IMR-90 (cell line): ENCODE measurements at regions not wholly inside any gene's neighbourhood (a gene's known extent, or its start where the extent isn't known, plus 50 kb on each side); places are given as distances from the start of the nearest gene placed in this dataset.

ENCODE experiments used
- ATAC-seq: fragments of 200-7000 bp; cut with Tn5 transposase; 2 replicates; pipeline ENCODE4 v1.9.1; 2020; ENCODE audit warnings: low read depth, mild to moderate bottlenecking, moderate library complexity
- BruUV-seq: library from RNA; stranded (reverse); fragments of 400-500 nt; replicated peaks from 2 replicates; lab custom pipeline; 2021; lab: Mats Ljungman, UMichigan
- CTCF ChIA-PET: fragments of 300-600 bp; formaldehyde crosslinking; extraction: SDS; loops from one replicate; lab custom pipeline; 2021; ENCODE audit warnings: antibody characterized with exemption; lab: Yijun Ruan, JAX
- POLR2A ChIA-PET: fragments of 300-600 bp; sonication (Branson Sonifier 250); formaldehyde crosslinking; loops from one replicate; lab custom pipeline; 2022; ENCODE audit warnings: antibody characterized with exemption; ENCODE audit not compliant: unreplicated experiment; lab: Charles Lee
- DNase-seq: peaks from one replicate; pipeline ENCODE4 v3.0.0; 2013
- H2AFZ ChIP-seq: replicated peaks from 2 replicates; pipeline ENCODE3; 2013; ENCODE audit warnings: low read length, mild to moderate bottlenecking; ENCODE audit not compliant: poor library complexity
- H2AK5ac ChIP-seq: 2 replicates; pipeline ENCODE4 v1.6.1; 2013; ENCODE audit warnings: low read depth, low read length, inconsistent platforms
- H2AK9ac ChIP-seq: replicated peaks from 2 replicates; pipeline ENCODE3; 2013; ENCODE audit warnings: mild to moderate bottlenecking, low read depth, low read length, moderate library complexity; ENCODE audit not compliant: poor library complexity
- H2BK120ac ChIP-seq: 2 replicates; pipeline ENCODE4 v1.6.1; 2013; ENCODE audit warnings: low read depth, low read length, inconsistent platforms
- H2BK15ac ChIP-seq: 3 replicates; pipeline ENCODE4 v1.6.1; 2013; ENCODE audit warnings: low read depth, low read length, inconsistent platforms
- H2BK20ac ChIP-seq: 2 replicates; pipeline ENCODE4 v1.6.1; 2013; ENCODE audit warnings: low read depth, mild to moderate bottlenecking, inconsistent platforms, low read length, moderate library complexity
- H2BK5ac ChIP-seq: 2 replicates; pipeline ENCODE4 v1.6.1; 2013; ENCODE audit warnings: mild to moderate bottlenecking, low read depth, low read length, inconsistent platforms; ENCODE audit not compliant: poor library complexity, severe bottlenecking
- H3K14ac ChIP-seq: replicated peaks from 2 replicates; pipeline ENCODE4 v1.6.1; 2013; ENCODE audit warnings: low read depth, low read length, inconsistent platforms
- H3K18ac ChIP-seq: 2 replicates; pipeline ENCODE4 v1.6.1; 2013; ENCODE audit warnings: low read depth, low read length, control low read depth
- H3K23ac ChIP-seq: 2 replicates; pipeline ENCODE4 v1.6.1; 2013; ENCODE audit warnings: low read depth, low read length, inconsistent platforms
- H3K27ac ChIP-seq: 2 replicates; pipeline ENCODE4 v1.5.1; 2013; ENCODE audit warnings: mild to moderate bottlenecking, control low read depth, low read length; ENCODE audit not compliant: insufficient read depth
- H3K27me3 ChIP-seq: 2 replicates; pipeline ENCODE4 v1.6.1; 2013; ENCODE audit warnings: low read length; ENCODE audit not compliant: control insufficient read depth, insufficient read depth
- H3K36me3 ChIP-seq: 2 replicates; pipeline ENCODE4 v1.6.1; 2013; ENCODE audit warnings: low read length, mixed read lengths; ENCODE audit not compliant: control insufficient read depth, insufficient read depth
- H3K4ac ChIP-seq: 2 replicates; pipeline ENCODE4 v1.6.1; 2013; ENCODE audit warnings: low read depth, low read length, inconsistent platforms
- H3K4me1 ChIP-seq: 2 replicates; pipeline ENCODE4 v1.6.1; 2013; ENCODE audit warnings: low read length, mixed read lengths; ENCODE audit not compliant: control insufficient read depth, insufficient read depth
- H3K4me2 ChIP-seq: 2 replicates; pipeline ENCODE4 v1.6.1; 2013; ENCODE audit warnings: low read depth, mild to moderate bottlenecking, control low read depth, low read length, moderate library complexity
- H3K4me3 ChIP-seq: 2 replicates; pipeline ENCODE4 v1.5.1; 2013; ENCODE audit warnings: low read depth, mild to moderate bottlenecking, control low read depth, low read length, moderate library complexity; ENCODE audit not compliant: insufficient read depth
- H3K56ac ChIP-seq: 2 replicates; pipeline ENCODE4 v1.6.1; 2013; ENCODE audit warnings: low read length, inconsistent platforms; ENCODE audit not compliant: insufficient read depth; ENCODE audit errors: extremely low read depth
- H3K79me1 ChIP-seq, 2 experiments: 2 replicates each; pipeline ENCODE4 v1.6.1; 2013; ENCODE audit warnings: low read length in 2 of 2, inconsistent platforms in 1 of 2, low read depth in 1 of 2
- H3K9ac ChIP-seq: 2 replicates; pipeline ENCODE4 v1.6.1; 2013; ENCODE audit warnings: low read depth, low read length, control low read depth
- H3K9me1 ChIP-seq: 2 replicates; pipeline ENCODE4 v1.6.1; 2013; ENCODE audit warnings: low read length, inconsistent platforms; ENCODE audit not compliant: insufficient read depth
- H3K9me3 ChIP-seq: 2 replicates; pipeline ENCODE4 v1.6.1; 2013; ENCODE audit warnings: low read length; ENCODE audit not compliant: control insufficient read depth, insufficient read depth
- H4K20me1 ChIP-seq: 2 replicates; pipeline ENCODE4 v1.6.1; 2013; ENCODE audit warnings: low read length, inconsistent platforms; ENCODE audit not compliant: insufficient read depth
- H4K5ac ChIP-seq: 2 replicates; pipeline ENCODE4 v1.6.1; 2013; ENCODE audit warnings: mild to moderate bottlenecking, low read depth, low read length, control low read depth
- H4K8ac ChIP-seq, 2 experiments: 2 replicates each; pipeline ENCODE4 v1.6.1; 2013; ENCODE audit warnings: low read depth in 2 of 2, low read length in 2 of 2, control low read depth in 1 of 2, inconsistent platforms in 1 of 2
- H4K91ac ChIP-seq: 2 replicates; pipeline ENCODE4 v1.6.1; 2013; ENCODE audit warnings: low read depth, low read length, inconsistent platforms; ENCODE audit not compliant: insufficient read depth
- BHLHE40 ChIP-seq: fragments of 150-350 bp; IDR thresholded peaks from 2 replicates; pipeline ENCODE4 v1.6.1; 2016; ENCODE audit warnings: mild to moderate bottlenecking, low read depth, low read length
- CHD1 ChIP-seq: IDR thresholded peaks from 2 replicates; pipeline ENCODE4 v1.6.1; 2012; ENCODE audit warnings: low read depth, low read length, improper control_type of control experiment
- FOS ChIP-seq: fragments of 150-350 bp; IDR thresholded peaks from 2 replicates; pipeline ENCODE4 v1.6.1; 2016; ENCODE audit warnings: low read depth, low read length
- MAFK ChIP-seq: IDR thresholded peaks from 2 replicates; pipeline ENCODE4 v1.6.1; 2012; ENCODE audit warnings: low read depth, low read length, improper control_type of control experiment
- MAZ ChIP-seq: IDR thresholded peaks from 2 replicates; pipeline ENCODE4 v1.6.1; 2012; ENCODE audit warnings: low read depth, mild to moderate bottlenecking, low read length, improper control_type of control experiment, moderate library complexity, borderline replicate concordance
- MXI1 ChIP-seq: IDR thresholded peaks from 2 replicates; pipeline ENCODE4 v1.6.1; 2012; ENCODE audit warnings: low read depth, mild to moderate bottlenecking, low read length, moderate library complexity, borderline replicate concordance
- NFE2L2 ChIP-seq: fragments of 150-350 bp; IDR thresholded peaks from 2 replicates; pipeline ENCODE4 v1.6.1; 2016; ENCODE audit warnings: low read depth, mild to moderate bottlenecking, low read length
- POLR2A ChIP-seq: IDR thresholded peaks from 2 replicates; pipeline ENCODE4 v1.6.1; 2012; ENCODE audit warnings: mild to moderate bottlenecking, low read depth, low read length
- RCOR1 ChIP-seq: IDR thresholded peaks from 2 replicates; pipeline ENCODE4 v1.6.1; 2012; ENCODE audit warnings: mild to moderate bottlenecking, low read length, improper control_type of control experiment; ENCODE audit not compliant: insufficient replicate concordance
- RFX5 ChIP-seq: IDR thresholded peaks from 2 replicates; pipeline ENCODE4 v1.8.0; 2012; ENCODE audit warnings: low read depth, mild to moderate bottlenecking, low read length, moderate library complexity
- WGBS, 2 experiments: methylation state at CpG; one replicate each; pipeline versions ENCODE4 v1.1.5 to v1.1.7; 2013; ENCODE audit warnings: missing lambda C conversion rate in 2 of 2; ENCODE audit not compliant: insufficient read length in 1 of 2; ENCODE audit errors: extremely low coverage in 2 of 2; 5-methylcytosine and 5-hydroxymethylcytosine counted together
- dilution Hi-C: fragments of 300-500 bp; cut with HindIII; formaldehyde crosslinking; loops from one replicate; pipeline ENCODE4 v1.14.3; 2018; ENCODE audit warnings: low sequenced_read_pairs; ENCODE audit not compliant: unreplicated experiment
- in situ Hi-C: fragments of 300-500 bp; cut with MboI; formaldehyde crosslinking; loops from 3 replicates; pipeline ENCODE4 v1.14.3; 2019; ENCODE audit warnings: low sequenced_read_pairs, inconsistent platforms, mixed read lengths
- intact Hi-C: fragments of 100-400 bp; cut with micrococcal nuclease; formaldehyde crosslinking; loops from 2 replicates; pipeline ENCODE4 v1.10.0; 2022
- TF ChIP-seq, protein P1 (sequence below): fragments of 150-350 bp; IDR thresholded peaks from 2 replicates; pipeline ENCODE4 v1.6.1; 2016; ENCODE audit warnings: low read depth, mild to moderate bottlenecking, low read length, moderate library complexity, borderline replicate concordance
- TF ChIP-seq, protein P2 (sequence below): conservative IDR thresholded peaks from 2 replicates; pipeline ENCODE4 v1.5.1; 2012; ENCODE audit warnings: mild to moderate bottlenecking, low read depth, low read length, improper control_type of control experiment
- TF ChIP-seq, protein P3 (sequence below): fragments of 150-350 bp; IDR thresholded peaks from 2 replicates; pipeline ENCODE4 v1.6.1; 2017; ENCODE audit warnings: mild to moderate bottlenecking, antibody characterized with exemption, low read length, low read depth

DNA sequence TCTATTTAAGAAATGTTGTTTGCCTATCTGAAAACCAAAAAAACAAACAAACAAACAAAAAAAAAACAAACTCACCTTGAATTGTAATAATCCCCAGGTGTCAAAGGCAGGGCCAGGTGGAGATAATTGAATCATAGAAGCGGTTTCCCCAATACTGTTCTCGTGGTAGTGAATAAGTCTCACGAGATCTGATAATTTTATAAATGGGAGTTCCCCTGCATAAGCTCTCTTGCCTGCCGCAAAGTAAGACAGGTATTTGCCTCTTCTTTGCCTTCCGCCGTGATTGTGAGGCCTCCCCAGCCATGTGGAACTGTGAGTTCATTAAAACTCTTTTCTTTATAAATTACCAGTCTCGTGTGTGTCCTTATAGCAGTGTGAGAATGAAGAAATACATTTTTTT is 1180.7 kb upstream of the CRIM1 start:
- DNase-seq, result no peak
- ChIA-PET POLR2A (no interaction called here), CTCF (no interaction called here)
- TF ChIP-seq FOS, result no peak
- TF ChIP-seq, protein P1, sequence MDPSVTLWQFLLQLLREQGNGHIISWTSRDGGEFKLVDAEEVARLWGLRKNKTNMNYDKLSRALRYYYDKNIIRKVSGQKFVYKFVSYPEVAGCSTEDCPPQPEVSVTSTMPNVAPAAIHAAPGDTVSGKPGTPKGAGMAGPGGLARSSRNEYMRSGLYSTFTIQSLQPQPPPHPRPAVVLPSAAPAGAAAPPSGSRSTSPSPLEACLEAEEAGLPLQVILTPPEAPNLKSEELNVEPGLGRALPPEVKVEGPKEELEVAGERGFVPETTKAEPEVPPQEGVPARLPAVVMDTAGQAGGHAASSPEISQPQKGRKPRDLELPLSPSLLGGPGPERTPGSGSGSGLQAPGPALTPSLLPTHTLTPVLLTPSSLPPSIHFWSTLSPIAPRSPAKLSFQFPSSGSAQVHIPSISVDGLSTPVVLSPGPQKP, result no peak
- TF ChIP-seq MXI1, result no peak
- TF ChIP-seq MAFK, result no peak
- no peak for TF ChIP-seq POLR2A
- no peak for TF ChIP-seq CHD1
- TF ChIP-seq BHLHE40, result no peak
- no peak for TF ChIP-seq NFE2L2
- TF ChIP-seq, protein P2, sequence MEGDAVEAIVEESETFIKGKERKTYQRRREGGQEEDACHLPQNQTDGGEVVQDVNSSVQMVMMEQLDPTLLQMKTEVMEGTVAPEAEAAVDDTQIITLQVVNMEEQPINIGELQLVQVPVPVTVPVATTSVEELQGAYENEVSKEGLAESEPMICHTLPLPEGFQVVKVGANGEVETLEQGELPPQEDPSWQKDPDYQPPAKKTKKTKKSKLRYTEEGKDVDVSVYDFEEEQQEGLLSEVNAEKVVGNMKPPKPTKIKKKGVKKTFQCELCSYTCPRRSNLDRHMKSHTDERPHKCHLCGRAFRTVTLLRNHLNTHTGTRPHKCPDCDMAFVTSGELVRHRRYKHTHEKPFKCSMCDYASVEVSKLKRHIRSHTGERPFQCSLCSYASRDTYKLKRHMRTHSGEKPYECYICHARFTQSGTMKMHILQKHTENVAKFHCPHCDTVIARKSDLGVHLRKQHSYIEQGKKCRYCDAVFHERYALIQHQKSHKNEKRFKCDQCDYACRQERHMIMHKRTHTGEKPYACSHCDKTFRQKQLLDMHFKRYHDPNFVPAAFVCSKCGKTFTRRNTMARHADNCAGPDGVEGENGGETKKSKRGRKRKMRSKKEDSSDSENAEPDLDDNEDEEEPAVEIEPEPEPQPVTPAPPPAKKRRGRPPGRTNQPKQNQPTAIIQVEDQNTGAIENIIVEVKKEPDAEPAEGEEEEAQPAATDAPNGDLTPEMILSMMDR, result no peak
- no peak for TF ChIP-seq RFX5
- no peak for TF ChIP-seq RCOR1
- no peak for TF ChIP-seq MAZ
- TF ChIP-seq, protein P3, sequence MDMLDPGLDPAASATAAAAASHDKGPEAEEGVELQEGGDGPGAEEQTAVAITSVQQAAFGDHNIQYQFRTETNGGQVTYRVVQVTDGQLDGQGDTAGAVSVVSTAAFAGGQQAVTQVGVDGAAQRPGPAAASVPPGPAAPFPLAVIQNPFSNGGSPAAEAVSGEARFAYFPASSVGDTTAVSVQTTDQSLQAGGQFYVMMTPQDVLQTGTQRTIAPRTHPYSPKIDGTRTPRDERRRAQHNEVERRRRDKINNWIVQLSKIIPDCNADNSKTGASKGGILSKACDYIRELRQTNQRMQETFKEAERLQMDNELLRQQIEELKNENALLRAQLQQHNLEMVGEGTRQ, result no peak
- H3K27ac ChIP-seq, result no peak overlapping the region
- H3K27me3 ChIP-seq, result no peaks in the 10 kb centered on the region
- H3K18ac ChIP-seq, result no peak overlapping the region
- no peaks in the 10 kb centered on the region for H3K36me3 ChIP-seq
- H4K5ac ChIP-seq, result no peak overlapping the region
- intact Hi-C loops, result no loop called here
- no peak overlapping the region for H3K56ac ChIP-seq
- H3K4ac ChIP-seq, result no peak overlapping the region
- no peaks in the 10 kb centered on the region for H3K79me1 ChIP-seq
- no peak overlapping the region for H2AFZ ChIP-seq
- BruUV-seq, result no TSS peak
- no peaks in the 10 kb centered on the region for H4K20me1 ChIP-seq
- in situ Hi-C loops, result no loop called here
- no peak overlapping the region for H3K4me3 ChIP-seq
- H3K9me1 ChIP-seq, result no peaks in the 10 kb centered on the region
- H2BK15ac ChIP-seq, result no peak overlapping the region
- dilution Hi-C loops, result no loop called here
- no peak overlapping the region for H2AK5ac ChIP-seq
- no peak overlapping the region for H2BK5ac ChIP-seq
- no CpG with 5 or more reads among the region's 7 CpGs for WGBS, 2 experiments
- no peak overlapping the region for H2AK9ac ChIP-seq
- no peak overlapping the region for H3K23ac ChIP-seq
- H3K9me3 ChIP-seq, result peaks cover 4% of the 10 kb centered on the region
- no peaks in the 10 kb centered on the region for H3K4me1 ChIP-seq
- no peak overlapping the region for H4K91ac ChIP-seq
- H2BK120ac ChIP-seq, result no peak overlapping the region
- H2BK20ac ChIP-seq, result no peak overlapping the region
- no peak overlapping the region for H4K8ac ChIP-seq
- H3K4me2 ChIP-seq, result no peak overlapping the region
- H3K9ac ChIP-seq, result no peak overlapping the region
- no peak for ATAC-seq
- no peak overlapping the region for H3K14ac ChIP-seq
